HEK293 (cell line): ENCODE measurements at regions not wholly inside any gene's neighbourhood (a gene's known extent, or its start where the extent isn't known, plus 50 kb on each side); places are given as distances from the start of the nearest gene placed in this dataset.

Experiments used
- CTCF ChIA-PET: fragments of 350-600 bp; formaldehyde crosslinking; extraction: SDS; loops from one replicate; lab custom pipeline; 2021; ENCODE audit warnings: antibody characterized with exemption; lab: Yijun Ruan, JAX
- POLR2A ChIA-PET: fragments of 300-600 bp; formaldehyde crosslinking; extraction: SDS; loops from one replicate; lab custom pipeline; 2020; ENCODE audit warnings: antibody characterized with exemption, inconsistent platforms; lab: Yijun Ruan, JAX
- H3K27ac ChIP-seq: fragments of 200-500 bp; sonication (Bioruptor generic); 2 replicates; pipeline ENCODE4 v1.5.1; 2014; ENCODE audit warnings: low read depth, low read length, control low read depth, inconsistent platforms; ENCODE audit errors: extremely low read depth
- H3K36me3 ChIP-seq, 2 experiments: fragments of 200-500 bp in 1 of 2; sonication (Bioruptor generic) in 1 of 2; 1 replicate in 1 of 2; 2 replicates in 1 of 2; pipeline ENCODE4 v1.5.1; 2014 to 2017; ENCODE audit warnings: inconsistent platforms in 2 of 2, low read length in 2 of 2; ENCODE audit not compliant: control insufficient read depth in 2 of 2, insufficient read depth in 1 of 2
- H3K4me1 ChIP-seq: fragments of 200-500 bp; sonication (Bioruptor generic); 2 replicates; pipeline ENCODE4 v1.5.1; 2014; ENCODE audit warnings: mild to moderate bottlenecking, low read length, inconsistent platforms; ENCODE audit not compliant: control insufficient read depth, insufficient read depth
- H3K4me3 ChIP-seq: 2 replicates; pipeline ENCODE4 v1.5.1; 2011; ENCODE audit warnings: low read depth, mild to moderate bottlenecking, control low read depth, low read length, moderate library complexity
- H3K9me3 ChIP-seq: fragments of 200-500 bp; sonication (Bioruptor generic); 2 replicates; pipeline ENCODE4 v1.5.1; 2014; ENCODE audit warnings: low read depth, low read length, inconsistent platforms; ENCODE audit not compliant: control insufficient read depth, insufficient read depth
- FEZF1 ChIP-seq: fragments of 450-650 bp; formaldehyde crosslinking; IDR thresholded peaks from 2 replicates; pipeline ENCODE4 v1.5.1; 2016; ENCODE audit warnings: missing biosample characterization, missing genetic modification characterization
- KLF8 ChIP-seq: fragments of 450-650 bp; formaldehyde crosslinking; IDR thresholded peaks from 2 replicates; pipeline ENCODE4 v1.5.1; 2016; ENCODE audit warnings: missing biosample characterization, missing genetic modification characterization
- ZBTB20 ChIP-seq: fragments of 450-650 bp; formaldehyde crosslinking; IDR thresholded peaks from 2 replicates; pipeline ENCODE4 v1.5.1; 2016; ENCODE audit warnings: missing biosample characterization, missing genetic modification characterization
- ZBTB21 ChIP-seq: fragments of 450-650 bp; formaldehyde crosslinking; IDR thresholded peaks from 2 replicates; pipeline ENCODE4 v1.5.1; 2017; ENCODE audit warnings: missing biosample characterization, missing genetic modification characterization
- ZNF132 ChIP-seq: fragments of 450-650 bp; formaldehyde crosslinking; IDR thresholded peaks from 2 replicates; pipeline ENCODE4 v1.5.1; 2017; ENCODE audit warnings: missing biosample characterization, missing genetic modification characterization, borderline replicate concordance
- ZNF157 ChIP-seq: fragments of 450-650 bp; formaldehyde crosslinking; IDR thresholded peaks from 2 replicates; pipeline ENCODE4 v1.5.1; 2016; ENCODE audit warnings: missing biosample characterization, missing genetic modification characterization
- ZNF274 ChIP-seq, 2 experiments: fragments of 200-500 bp in 1 of 2; fragments of 450-650 bp in 1 of 2; sonication (Bioruptor generic) in 1 of 2; formaldehyde crosslinking in 1 of 2; IDR thresholded peaks; 2 replicates each; pipeline versions ENCODE4 v1.5.1 to v1.6.1; 2014 to 2016; ENCODE audit warnings: borderline replicate concordance in 1 of 2, inconsistent platforms in 1 of 2, low read length in 1 of 2, missing biosample characterization in 1 of 2, missing genetic modification characterization in 1 of 2
- ZNF324 ChIP-seq: fragments of 450-650 bp; formaldehyde crosslinking; IDR thresholded peaks from 2 replicates; pipeline ENCODE4 v1.5.1; 2016; ENCODE audit warnings: missing biosample characterization, missing genetic modification characterization
- ZNF366 ChIP-seq: fragments of 450-650 bp; formaldehyde crosslinking; conservative IDR thresholded peaks from 2 replicates; pipeline ENCODE4 v1.5.1; 2016; ENCODE audit warnings: missing biosample characterization, missing genetic modification characterization
- ZNF404 ChIP-seq: fragments of 450-650 bp; formaldehyde crosslinking; IDR thresholded peaks from 2 replicates; pipeline ENCODE4 v1.5.1; 2017; ENCODE audit warnings: missing biosample characterization, missing genetic modification characterization
- ZNF473 ChIP-seq: fragments of 450-650 bp; formaldehyde crosslinking; IDR thresholded peaks from 2 replicates; pipeline ENCODE4 v1.5.1; 2017; ENCODE audit warnings: missing biosample characterization, missing genetic modification characterization
- ZNF510 ChIP-seq: fragments of 450-650 bp; formaldehyde crosslinking; IDR thresholded peaks from 2 replicates; pipeline ENCODE4 v1.5.1; 2018; ENCODE audit warnings: mild to moderate bottlenecking, missing genetic modification characterization, missing biosample characterization; ENCODE audit not compliant: insufficient replicate concordance
- ZNF521 ChIP-seq: fragments of 450-650 bp; formaldehyde crosslinking; IDR thresholded peaks from 2 replicates; pipeline ENCODE4 v1.5.1; 2017; ENCODE audit warnings: missing biosample characterization, mild to moderate bottlenecking, missing genetic modification characterization
- ZNF571 ChIP-seq: fragments of 450-650 bp; formaldehyde crosslinking; IDR thresholded peaks from 2 replicates; pipeline ENCODE4 v1.5.0; 2017; ENCODE audit warnings: missing biosample characterization, missing genetic modification characterization
- ZNF785 ChIP-seq: fragments of 450-650 bp; formaldehyde crosslinking; IDR thresholded peaks from 2 replicates; pipeline ENCODE4 v1.5.1; 2016; ENCODE audit warnings: missing biosample characterization, missing genetic modification characterization
- ZNF792 ChIP-seq: fragments of 450-650 bp; formaldehyde crosslinking; IDR thresholded peaks from 2 replicates; pipeline ENCODE4 v1.5.1; 2016; ENCODE audit warnings: missing biosample characterization, missing genetic modification characterization
- ZNF843 ChIP-seq: fragments of 450-650 bp; formaldehyde crosslinking; IDR thresholded peaks from 2 replicates; pipeline ENCODE4 v1.5.1; 2016; ENCODE audit warnings: missing biosample characterization, missing genetic modification characterization
- ZSCAN30 ChIP-seq: fragments of 450-650 bp; IDR thresholded peaks from 2 replicates; pipeline ENCODE4 v1.5.1; 2018; ENCODE audit warnings: missing biosample characterization, mild to moderate bottlenecking, missing genetic modification characterization, moderate library complexity
- TF ChIP-seq, protein P1 (sequence below): fragments of 450-650 bp; formaldehyde crosslinking; IDR thresholded peaks from 2 replicates; pipeline ENCODE4 v1.5.1; 2016; ENCODE audit warnings: missing biosample characterization, missing genetic modification characterization
- TF ChIP-seq, protein P2 (sequence below): fragments of 450-650 bp; formaldehyde crosslinking; IDR thresholded peaks from 2 replicates; pipeline ENCODE4 v1.5.1; 2017; ENCODE audit warnings: missing biosample characterization, missing genetic modification characterization
- TF ChIP-seq, protein P3 (sequence below): fragments of 450-650 bp; formaldehyde crosslinking; conservative IDR thresholded peaks from 2 replicates; pipeline ENCODE4 v1.5.1; 2016; ENCODE audit warnings: low read depth, missing biosample characterization, missing genetic modification characterization
- TF ChIP-seq, protein P4 (sequence below): fragments of 450-650 bp; formaldehyde crosslinking; IDR thresholded peaks from 2 replicates; pipeline ENCODE4 v1.5.1; 2016; ENCODE audit warnings: missing biosample characterization, missing genetic modification characterization
- TF ChIP-seq, protein P5 (sequence below): fragments of 450-650 bp; formaldehyde crosslinking; IDR thresholded peaks from 2 replicates; pipeline ENCODE4 v1.5.1; 2017; ENCODE audit warnings: missing biosample characterization, missing genetic modification characterization

DNA sequence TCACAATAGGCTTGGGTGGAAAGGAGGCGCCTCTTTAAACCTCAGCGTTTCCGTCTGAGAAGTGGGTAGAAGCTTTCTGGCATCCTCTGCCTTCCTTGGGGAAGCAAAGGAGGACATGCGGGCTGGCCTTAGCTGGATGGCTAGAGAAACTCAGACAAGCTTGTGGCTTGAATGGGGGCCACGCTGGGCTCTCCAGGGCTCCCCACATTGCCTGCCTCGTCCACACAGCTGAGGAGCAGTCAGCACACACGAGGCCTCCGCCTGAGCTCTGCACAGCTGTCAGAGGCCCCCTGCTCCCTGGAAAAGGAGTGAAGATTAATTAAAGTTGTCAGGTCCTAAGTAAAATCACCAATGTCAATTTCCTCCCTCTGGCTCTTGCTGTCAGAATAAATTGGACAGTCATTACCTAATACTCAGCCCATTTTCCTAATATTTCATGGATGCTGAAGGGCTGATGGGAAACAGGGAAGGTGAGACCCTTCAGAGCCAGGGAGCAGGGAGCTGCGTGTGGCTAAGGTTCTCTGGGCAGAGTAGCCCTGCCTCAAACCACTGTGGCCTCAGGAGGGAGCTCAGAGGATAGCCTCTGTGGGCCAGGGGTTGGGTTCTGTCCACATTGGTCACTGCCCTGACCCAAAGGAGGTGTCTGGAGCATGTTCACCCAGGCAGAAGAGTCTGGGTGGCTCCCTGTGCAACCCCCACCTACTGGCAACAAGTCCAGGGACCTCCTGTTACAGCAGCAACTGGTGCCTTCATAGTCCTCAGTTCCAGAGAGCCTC is 118.3 kb upstream of the CD82 start:
- no peak for TF ChIP-seq ZNF571 (tag by site-specific recombination)
- no peak for TF ChIP-seq ZNF132
- no peak for TF ChIP-seq ZNF521 (tag by site-specific recombination)
- TF ChIP-seq FEZF1 (tag by site-specific recombination): no peak
- TF ChIP-seq ZNF785: no peak
- no peak for TF ChIP-seq ZNF843 (tag by site-specific recombination)
- TF ChIP-seq ZBTB21 (tag by site-specific recombination): no peak
- TF ChIP-seq, protein P1, sequence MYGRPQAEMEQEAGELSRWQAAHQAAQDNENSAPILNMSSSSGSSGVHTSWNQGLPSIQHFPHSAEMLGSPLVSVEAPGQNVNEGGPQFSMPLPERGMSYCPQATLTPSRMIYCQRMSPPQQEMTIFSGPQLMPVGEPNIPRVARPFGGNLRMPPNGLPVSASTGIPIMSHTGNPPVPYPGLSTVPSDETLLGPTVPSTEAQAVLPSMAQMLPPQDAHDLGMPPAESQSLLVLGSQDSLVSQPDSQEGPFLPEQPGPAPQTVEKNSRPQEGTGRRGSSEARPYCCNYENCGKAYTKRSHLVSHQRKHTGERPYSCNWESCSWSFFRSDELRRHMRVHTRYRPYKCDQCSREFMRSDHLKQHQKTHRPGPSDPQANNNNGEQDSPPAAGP (tag by site-specific recombination): no peak
- TF ChIP-seq, protein P2, sequence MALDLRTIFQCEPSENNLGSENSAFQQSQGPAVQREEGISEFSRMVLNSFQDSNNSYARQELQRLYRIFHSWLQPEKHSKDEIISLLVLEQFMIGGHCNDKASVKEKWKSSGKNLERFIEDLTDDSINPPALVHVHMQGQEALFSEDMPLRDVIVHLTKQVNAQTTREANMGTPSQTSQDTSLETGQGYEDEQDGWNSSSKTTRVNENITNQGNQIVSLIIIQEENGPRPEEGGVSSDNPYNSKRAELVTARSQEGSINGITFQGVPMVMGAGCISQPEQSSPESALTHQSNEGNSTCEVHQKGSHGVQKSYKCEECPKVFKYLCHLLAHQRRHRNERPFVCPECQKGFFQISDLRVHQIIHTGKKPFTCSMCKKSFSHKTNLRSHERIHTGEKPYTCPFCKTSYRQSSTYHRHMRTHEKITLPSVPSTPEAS (tag by site-specific recombination): no peak
- TF ChIP-seq, protein P3, sequence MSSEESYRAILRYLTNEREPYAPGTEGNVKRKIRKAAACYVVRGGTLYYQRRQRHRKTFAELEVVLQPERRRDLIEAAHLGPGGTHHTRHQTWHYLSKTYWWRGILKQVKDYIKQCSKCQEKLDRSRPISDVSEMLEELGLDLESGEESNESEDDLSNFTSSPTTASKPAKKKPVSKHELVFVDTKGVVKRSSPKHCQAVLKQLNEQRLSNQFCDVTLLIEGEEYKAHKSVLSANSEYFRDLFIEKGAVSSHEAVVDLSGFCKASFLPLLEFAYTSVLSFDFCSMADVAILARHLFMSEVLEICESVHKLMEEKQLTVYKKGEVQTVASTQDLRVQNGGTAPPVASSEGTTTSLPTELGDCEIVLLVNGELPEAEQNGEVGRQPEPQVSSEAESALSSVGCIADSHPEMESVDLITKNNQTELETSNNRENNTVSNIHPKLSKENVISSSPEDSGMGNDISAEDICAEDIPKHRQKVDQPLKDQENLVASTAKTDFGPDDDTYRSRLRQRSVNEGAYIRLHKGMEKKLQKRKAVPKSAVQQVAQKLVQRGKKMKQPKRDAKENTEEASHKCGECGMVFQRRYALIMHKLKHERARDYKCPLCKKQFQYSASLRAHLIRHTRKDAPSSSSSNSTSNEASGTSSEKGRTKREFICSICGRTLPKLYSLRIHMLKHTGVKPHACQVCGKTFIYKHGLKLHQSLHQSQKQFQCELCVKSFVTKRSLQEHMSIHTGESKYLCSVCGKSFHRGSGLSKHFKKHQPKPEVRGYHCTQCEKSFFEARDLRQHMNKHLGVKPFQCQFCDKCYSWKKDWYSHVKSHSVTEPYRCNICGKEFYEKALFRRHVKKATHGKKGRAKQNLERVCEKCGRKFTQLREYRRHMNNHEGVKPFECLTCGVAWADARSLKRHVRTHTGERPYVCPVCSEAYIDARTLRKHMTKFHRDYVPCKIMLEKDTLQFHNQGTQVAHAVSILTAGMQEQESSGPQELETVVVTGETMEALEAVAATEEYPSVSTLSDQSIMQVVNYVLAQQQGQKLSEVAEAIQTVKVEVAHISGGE (tag by site-specific recombination): no peak
- TF ChIP-seq ZNF404 (tag by site-specific recombination): no peak
- TF ChIP-seq ZNF324: no peak
- TF ChIP-seq ZNF366: no peak
- TF ChIP-seq ZNF510 (tag by site-specific recombination): no peak
- TF ChIP-seq ZSCAN30: no peak
- TF ChIP-seq ZNF157: no peak
- Histone ChIP-seq H3K4me3 (no peak overlapping the region), H3K36me3 (no peaks in the 10 kb centered on the region), H3K9me3 (no peaks in the 10 kb centered on the region), H3K27ac (no peak overlapping the region), H3K4me1 (no peaks in the 10 kb centered on the region)
- POLR2A ChIA-PET: no interaction called here
- CTCF ChIA-PET: interaction anchor here (0.6 to 0.9 kb wide), 3 partner anchors 20 to 736 kb away, joined by 3 to 4 read pairs (median 3); no protein-coding TSS in a partner anchor

DNA sequence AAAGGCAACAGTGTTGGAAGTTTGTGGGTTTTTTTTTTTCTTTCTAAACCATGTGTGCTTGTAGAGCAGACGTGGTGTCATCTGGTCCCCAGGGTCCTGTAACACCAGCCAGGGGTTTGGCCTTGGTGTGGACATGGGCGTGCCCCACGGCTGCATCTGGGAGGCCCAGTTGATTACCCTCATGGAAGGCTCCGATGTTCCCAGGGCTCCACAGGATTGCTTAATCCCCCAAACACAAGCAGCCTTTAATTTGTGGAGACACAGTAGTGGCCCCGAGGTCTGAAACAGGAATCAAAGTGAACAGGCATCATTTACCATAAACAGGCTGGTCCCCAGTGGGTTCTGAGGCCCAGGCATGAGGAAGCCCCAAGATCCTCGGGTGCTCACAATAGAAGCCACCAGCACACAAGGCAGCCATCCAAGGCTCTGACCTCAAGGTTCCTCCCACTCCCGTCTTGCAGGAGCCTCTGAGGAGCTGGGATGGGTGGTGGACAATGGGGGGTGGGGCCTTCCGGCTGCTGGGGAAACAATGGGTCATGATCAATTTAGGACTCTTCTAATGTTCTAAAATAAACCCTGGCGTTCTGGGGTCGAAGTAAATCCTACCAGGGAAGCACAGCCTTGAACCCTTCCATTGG is 115.0 kb upstream of the CD82 start:
- no peaks in the 10 kb centered on the region for H3K4me1 ChIP-seq
- no peaks in the 10 kb centered on the region for H3K9me3 ChIP-seq
- POLR2A ChIA-PET: no interaction called here
- H3K36me3 ChIP-seq: no peaks in the 10 kb centered on the region
- CTCF ChIA-PET: interaction anchor here (0.7 kb wide), 1 partner anchor 33 kb away, joined by 3 read pairs; no protein-coding TSS in a partner anchor
- H3K27ac ChIP-seq: no peak overlapping the region
- no peak overlapping the region for H3K4me3 ChIP-seq
- TF ChIP-seq, protein P4, sequence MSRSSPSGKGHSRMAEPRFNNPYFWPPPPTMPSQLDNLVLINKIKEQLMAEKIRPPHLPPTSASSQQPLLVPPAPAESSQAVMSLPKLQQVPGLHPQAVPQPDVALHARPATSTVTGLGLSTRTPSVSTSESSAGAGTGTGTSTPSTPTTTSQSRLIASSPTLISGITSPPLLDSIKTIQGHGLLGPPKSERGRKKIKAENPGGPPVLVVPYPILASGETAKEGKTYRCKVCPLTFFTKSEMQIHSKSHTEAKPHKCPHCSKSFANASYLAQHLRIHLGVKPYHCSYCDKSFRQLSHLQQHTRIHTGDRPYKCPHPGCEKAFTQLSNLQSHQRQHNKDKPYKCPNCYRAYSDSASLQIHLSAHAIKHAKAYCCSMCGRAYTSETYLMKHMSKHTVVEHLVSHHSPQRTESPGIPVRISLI (tag by site-specific recombination): no peak
- TF ChIP-seq ZNF274 (IDR thresholded peaks at IDR 0.05; ENCODE audit: low read length) (no peak), ZNF274 (tag by site-specific recombination; IDR thresholded peaks at IDR 0.05; ENCODE audit: borderline replicate concordance) (no peak), ZNF473 (no peak), KLF8 (no peak), ZNF792 (no peak), ZBTB20 (no peak)
- TF ChIP-seq, protein P5, sequence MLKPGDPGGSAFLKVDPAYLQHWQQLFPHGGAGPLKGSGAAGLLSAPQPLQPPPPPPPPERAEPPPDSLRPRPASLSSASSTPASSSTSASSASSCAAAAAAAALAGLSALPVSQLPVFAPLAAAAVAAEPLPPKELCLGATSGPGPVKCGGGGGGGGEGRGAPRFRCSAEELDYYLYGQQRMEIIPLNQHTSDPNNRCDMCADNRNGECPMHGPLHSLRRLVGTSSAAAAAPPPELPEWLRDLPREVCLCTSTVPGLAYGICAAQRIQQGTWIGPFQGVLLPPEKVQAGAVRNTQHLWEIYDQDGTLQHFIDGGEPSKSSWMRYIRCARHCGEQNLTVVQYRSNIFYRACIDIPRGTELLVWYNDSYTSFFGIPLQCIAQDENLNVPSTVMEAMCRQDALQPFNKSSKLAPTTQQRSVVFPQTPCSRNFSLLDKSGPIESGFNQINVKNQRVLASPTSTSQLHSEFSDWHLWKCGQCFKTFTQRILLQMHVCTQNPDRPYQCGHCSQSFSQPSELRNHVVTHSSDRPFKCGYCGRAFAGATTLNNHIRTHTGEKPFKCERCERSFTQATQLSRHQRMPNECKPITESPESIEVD (tag by site-specific recombination): no peak
